ENCODE measurements at regions not wholly inside any gene's neighbourhood (a gene's known extent, or its start where the extent isn't known, plus 50 kb on each side); places are given as distances from the start of the nearest gene placed in this dataset.

DNA sequence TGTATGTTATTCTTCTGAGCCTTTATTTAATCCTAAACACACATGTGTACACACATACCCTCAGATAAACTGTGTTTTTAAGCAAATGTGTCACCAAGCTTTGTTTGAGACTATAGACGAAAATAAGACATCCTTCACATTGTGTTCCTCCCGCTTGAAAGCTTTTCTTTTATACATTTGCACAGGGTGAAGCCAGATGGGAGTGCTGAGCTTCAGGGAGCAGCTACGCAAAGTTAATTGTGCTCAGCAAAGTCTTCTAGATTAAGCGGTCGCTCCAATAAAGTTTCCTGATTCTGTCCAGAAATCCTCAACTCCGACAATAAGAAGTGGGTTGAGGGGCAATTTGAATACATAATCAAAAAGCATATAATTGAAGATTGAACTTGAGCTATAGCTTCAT, 117.2 kb upstream of the ARGLU1 start:
- no peak for DNase-seq

DNA sequence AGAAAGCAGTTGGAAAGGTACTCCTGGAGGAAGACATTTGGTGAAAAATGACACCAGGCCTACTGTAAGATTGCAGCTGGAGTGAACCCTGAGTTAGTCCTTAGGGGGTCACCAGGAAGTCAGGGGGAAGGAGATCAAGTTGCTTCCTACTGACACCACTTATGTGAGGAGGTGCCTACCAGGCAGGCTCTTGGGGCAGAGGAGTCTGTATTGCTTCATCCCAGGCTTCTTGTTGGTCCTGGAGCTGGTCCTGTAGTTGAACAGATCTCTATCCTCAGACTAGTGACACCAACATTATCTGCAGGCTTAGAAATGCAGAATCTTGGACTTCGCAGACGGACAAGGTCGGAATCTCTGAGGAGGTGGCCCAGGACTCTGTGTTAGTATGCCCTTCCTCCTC, 116.0 kb upstream of the ARGLU1 start:
- DNase-seq, result no peak

DNA sequence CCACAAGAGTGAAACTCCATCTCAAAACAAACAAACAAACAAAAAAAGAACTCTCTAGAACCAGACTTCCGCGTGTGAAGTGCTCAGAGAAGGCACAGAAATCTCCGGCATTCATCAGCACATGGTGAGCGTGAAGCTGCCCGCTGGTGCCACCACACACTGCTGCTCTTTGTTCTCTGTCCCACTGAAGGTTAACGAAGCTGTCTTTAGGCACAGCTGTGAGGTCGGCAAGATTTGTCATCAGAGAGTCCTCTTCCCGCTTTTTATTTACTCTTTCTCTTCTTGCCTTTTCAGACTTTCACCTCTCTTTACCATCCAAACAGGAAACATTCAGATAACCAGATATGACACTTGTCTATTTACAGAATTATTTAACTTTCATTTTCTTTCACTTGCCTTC, 115.2 kb upstream of the ARGLU1 start:
- DNase-seq, result no peak

DNA sequence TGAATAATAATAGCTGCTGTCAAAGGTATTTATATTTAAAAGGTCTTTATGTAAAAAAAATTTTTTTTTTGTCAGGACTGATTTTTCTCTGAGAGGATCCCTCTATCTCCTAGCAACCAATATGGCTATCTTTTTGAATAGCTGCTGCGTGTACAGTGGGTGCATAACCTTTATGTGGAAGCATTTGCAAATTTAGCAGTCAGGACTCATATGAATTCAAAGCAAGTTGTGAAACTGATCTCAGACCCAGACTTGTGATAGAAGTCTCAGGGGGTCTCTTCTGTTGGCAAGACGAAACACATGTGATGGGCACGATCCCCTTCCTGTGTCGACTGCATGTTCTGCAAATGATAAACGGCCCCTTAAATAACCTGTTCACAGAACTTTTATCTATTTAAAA, 114.1 kb upstream of the ARGLU1 start:
- DNase-seq, result no peak

DNA sequence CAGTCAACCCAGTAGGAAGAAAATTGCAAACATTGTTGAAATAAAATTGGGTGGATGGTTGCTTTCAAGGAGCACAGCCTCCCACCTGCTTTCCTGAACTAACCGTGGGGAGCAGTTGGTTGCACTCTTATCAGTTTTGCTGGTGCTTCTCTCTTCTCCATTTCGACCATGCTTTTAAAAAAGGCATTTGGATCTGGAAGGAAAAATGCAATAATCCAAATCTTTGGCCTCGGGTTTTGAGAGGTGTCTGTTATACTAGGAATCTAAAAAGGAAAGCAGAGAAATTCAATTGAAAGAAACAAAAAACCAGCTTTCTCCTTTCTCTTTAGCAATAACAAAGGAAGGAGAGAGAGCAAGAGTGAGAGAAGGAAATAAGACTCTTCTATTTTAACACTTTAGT, 113.6 kb upstream of the ARGLU1 start:
- DNase-seq, result no peak

DNA sequence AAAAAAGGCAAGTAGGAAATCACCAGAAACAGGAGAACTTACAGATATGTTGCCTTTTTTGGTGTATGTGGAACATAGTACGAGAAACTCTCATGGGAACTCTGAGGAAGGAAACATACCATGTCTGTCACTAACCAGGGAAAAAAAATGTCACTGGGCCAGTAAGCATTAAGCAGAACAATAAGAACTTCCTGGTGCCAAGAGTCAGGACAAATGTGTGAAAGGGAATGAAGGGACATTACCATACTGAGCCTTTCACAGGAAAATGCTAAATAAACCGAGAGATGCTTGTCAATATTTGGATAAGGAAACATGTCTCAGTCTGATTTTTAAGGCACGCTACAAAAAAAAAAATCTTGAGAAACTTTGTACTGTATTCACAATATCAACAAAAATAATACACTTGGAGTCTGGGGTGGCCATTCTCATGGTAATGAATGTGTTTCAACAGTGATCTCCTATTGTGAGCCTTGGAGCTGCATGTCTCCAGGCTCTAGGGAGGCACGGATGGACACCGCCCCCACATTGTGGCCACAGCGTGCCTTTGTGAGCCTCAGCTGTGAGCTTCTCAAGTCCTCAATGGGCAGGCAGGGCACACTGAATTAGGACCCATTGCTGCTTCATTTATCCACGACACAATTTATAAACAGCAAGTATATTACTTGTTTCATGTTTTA, 113.0 kb upstream of the ARGLU1 start:
- no peak for DNase-seq

DNA sequence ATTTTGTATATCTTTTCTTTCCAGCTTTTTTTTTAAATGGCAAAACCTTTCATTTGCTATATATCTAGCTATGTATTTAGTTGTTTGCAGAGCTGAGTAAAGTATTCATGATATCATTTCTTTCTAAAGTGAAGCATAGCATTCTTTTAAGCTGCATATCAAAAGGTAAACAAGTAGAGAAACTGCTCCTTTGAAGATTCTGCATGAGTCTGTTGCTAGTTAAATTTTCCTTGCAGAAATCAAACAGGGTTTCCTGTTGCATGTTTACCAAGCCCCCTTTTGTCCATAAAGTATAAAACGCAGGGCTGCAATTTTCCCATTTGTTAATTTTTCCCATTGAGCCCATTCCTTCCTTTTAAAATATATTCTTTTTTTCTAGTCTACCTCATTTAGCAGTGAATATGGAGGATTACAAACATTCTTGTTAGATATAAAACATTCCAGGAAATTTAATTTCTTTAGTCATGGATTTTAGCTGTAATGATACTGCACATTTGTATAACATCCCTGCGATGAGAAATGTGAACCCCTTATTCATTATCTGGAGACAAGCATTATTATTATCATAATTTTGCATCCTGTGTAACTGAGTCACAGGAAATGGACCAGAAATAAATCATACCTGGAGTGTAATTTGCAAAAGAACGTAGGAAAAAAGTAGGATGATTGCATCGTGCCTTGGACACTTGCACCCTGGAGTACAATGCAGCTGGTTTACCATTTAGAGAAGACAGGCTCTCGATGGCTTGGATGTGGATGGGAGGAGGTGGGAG, 110.9 kb upstream of the ARGLU1 start:
- no peak for DNase-seq

DNA sequence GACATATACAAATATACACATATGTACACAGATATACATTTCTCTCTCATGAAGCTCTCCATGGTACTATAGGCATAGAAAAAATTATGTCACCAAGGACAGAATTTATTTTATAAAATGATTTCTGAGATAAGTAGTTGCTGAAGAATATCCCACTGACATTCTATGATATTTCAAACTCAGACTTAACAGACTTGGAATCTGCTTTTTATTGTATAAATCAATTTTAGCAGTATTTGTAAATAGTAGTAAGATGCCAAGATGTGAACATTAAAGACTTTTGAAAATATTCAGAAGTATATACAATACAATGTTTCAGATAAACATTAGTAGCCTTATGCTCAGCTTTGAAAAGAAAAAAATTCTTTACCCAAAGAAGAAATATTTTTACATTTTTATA, 107.4 kb upstream of the ARGLU1 start:
- DNase-seq, result no peak

DNA sequence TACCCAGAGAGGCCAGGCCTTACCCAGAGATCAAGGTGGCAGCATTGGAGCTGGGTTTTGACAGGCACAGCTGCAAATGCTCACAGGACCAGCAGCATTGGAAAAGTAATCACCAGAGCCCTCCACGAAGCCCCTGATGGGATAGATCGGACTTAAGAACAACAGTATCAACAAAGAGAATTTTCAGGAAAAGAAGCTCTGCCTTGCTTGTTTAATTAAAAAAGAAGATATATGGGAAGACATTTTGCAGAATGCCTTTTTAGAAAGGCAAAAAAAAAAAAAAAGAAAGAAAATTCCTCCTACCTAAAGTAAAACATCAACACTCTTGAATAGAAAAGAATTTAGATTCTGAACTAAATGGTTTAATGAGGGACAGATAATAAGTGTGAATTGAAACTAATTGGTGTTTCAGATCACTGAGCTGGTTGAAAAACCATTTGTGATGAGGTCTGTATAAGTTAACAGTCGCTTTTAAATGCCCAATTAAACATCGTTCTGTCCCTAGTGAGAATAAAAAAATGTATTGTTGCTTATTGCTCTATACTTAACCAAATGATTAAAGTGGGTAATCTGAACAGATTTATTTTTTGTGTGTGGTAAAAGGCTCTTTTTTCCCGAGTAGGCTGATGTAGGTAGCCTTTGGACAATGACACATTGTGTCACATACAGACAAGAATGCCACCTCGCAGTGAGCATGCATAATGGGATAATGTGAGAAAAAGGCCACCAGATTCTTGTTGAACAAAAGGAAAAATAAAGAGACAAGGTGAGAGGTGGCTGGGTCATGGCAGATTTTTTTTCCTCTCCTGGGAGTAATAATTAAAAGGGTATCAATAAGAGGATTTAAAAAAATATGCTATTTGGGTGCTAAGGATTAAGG, 93.0 kb upstream of the ARGLU1 start:
- DNase-seq, result no peak

DNA sequence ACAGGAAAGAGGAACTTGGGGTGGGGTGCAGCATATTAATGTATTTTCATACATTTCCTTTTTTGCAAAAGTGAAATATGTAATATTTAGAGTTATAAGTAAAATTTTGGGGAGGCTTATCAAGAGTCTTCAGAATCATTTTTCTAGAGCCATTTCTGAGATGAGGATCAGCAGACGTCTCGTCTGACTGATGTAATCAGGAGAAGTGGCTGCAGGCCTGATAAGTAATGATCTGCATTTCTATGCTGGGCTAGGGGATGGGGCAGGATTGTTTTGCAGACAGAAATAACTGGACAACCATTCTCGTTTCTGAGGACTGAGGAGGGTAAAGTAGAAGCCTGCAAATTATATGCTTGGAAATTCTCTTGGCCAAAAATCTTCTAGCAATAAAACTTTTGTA, 89.2 kb upstream of the ARGLU1 start:
- no peak for DNase-seq

DNA sequence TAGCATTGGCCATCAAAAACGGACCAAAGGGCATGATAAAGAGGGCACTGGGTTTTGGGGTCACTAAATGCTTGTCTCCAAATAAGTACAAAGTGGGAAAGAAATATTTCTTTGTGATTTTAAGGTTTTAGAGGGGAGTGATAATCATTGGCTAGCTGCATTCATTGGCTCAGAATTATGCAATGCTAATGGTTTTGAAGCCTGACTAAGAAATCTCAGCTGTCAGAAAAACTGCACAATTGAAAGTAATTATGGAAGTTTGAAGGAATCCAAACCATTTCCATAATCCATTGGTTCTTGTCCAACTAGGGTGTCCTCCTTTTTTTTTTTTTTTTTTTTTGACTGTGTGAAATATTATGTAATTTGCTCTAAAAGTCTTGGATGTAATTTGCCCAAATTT, 88.2 kb upstream of the ARGLU1 start:
- DNase-seq, result no peak

DNA sequence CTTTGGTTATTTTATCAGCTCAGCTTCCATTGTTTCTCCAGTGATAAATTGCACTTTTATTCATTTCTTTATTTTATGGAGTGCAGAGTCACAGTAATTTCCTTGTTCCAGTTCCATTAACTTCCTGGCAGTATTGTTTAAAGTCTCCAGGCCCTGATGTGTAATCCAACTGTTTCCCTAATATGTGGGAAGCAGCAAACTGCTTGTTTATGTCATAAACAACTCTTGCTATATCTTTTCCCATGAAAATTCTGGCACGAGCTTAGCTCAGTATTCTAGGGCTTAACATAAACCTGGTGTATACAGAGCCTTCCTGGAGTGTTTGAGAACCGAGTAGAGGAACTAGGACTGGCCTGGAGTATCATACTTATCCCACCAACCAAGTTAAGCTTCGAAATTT, 83.5 kb upstream of the ARGLU1 start:
- no peak for DNase-seq

DNA sequence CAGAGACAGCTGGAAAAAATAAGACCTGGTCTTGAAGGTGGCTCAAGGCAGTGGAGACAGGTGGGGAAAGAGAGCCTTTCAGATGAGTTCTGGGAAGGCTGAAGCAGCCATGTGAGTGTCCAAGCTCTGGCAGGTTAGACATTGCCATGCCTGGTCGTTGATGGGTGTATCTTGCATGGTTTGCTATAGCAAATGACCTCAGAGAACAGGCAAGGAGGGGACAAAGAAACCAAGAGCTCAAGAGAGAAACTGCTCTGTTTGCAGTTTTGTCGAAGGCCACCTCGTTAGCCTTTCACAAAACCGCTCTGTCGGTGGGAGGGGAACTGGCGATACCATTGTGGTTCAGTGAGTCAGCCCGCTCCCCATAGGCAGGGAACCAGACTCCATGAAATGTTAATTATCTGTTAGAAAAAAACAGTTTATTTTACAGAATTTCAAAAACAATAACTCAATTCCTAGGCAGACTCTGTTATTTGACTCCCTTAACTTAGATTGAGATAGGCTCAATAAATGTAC, 82.8 kb upstream of the ARGLU1 start:
- no peak for DNase-seq

DNA sequence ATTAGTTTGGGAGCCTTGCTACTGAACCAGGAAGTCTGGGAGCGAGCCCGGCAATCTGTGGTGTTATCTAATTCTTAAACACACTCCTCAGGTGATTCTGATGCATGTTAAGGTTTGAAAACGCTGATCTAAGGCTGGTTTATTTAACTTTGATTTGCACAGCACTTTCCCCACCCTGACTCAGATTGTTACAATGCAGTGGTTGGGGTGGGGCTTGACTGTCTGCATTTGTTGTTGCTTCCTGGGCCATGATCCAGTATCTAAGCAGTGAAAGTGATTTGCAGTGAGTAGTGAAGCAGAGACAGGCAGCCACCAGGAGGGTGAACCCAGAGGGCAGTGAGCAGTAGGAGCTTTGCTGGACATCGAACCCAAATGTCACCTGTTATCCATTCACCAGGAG, 81.6 kb upstream of the ARGLU1 start:
- DNase-seq, result no peak

DNA sequence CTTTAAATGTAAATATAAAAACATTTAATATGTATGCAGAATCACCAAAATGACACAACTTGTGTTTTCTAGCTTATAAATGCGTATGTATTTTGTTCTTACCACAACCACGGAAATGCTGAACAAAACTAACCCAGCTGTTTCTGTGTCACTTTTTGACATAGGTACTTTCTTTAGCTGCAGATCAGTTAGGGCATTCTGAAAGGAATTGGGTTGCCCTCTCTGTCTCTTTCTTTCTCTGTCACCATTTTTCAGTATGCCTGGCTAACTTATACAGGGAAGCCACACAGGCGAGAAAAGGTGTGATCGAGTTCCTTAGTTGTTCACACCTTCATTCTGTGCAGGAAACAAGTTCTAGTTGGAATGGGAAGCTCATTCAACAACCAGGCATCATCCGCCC, 72.6 kb upstream of the ARGLU1 start:
- no peak for DNase-seq

DNA sequence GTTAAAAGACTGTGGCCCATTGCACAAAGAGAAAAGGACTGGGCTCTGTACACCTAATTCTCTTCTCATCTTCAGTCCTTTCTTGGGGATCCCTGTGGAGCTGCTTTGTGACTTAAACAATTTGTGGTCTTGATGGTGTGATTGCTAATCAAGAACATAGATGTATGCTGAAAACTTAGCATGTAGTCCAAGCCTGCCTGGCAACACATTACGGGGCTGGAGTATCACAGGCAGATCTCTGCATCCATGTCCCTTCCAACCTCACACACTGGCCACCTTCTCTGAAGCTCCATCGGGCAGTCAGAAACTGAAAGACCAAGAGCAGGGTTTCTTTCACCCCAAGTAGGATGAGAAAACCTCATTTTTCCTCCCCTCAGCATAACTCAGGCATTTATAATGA, 69.6 kb upstream of the ARGLU1 start:
- no peak for DNase-seq

DNA sequence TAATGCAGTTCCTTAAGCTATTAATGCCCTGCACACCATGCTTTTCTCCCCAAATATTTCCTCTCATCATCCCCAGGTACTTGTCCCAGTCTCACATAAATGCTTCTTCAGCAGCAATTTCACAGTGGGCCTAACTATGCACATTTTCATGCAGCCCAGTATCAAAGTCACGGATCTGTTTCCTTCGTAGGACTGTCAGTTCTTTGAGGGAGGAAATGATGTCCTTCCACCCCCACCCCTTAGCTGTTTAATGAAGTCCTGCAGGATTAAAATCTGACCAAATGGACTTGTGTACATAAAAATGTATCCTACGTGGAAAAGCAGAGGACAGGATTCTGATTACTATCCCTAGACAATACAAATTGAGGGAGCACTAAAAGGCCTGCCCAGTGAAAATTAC, 68.6 kb upstream of the ARGLU1 start:
- DNase-seq, result no peak

DNA sequence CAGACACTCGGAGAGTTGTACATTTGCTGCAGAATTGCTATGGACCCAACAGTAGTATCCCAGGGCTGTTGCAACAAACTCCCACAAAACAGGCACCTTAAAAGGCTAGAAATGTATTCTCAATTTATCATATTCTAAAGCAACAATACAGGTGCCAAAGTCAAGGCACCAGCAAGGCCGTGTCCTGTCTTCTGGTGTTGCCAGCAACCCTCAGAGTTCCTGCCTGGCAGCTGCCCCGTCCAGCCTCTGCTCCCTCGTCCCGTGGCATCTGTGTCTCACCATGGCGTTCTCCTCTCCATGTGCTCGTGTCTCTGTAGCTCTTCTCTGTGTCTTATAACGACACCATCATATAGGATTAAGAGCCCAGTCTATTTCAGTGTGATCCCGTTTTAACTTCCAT, 67.7 kb upstream of the ARGLU1 start:
- DNase-seq, result no peak

DNA sequence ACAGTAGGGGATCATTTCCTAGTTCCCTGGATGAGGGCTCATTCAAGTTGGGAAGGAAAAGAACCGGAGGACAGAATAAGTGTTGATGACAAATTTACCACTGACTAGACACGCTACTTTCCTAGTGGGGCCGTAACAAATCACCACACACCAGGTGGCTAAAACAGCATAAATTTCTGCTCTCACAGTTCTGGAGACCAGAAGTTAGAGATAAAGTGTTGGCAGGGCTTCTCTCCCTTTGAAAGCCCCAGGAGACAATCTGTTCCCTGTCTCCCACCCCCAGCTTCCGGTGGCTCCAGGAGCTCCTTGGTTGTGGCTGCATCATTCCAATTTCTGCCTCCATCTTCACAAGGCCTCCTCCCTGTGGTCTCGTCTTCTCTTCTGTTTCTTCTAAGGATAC, 65.4 kb upstream of the ARGLU1 start:
- no peak for DNase-seq

DNA sequence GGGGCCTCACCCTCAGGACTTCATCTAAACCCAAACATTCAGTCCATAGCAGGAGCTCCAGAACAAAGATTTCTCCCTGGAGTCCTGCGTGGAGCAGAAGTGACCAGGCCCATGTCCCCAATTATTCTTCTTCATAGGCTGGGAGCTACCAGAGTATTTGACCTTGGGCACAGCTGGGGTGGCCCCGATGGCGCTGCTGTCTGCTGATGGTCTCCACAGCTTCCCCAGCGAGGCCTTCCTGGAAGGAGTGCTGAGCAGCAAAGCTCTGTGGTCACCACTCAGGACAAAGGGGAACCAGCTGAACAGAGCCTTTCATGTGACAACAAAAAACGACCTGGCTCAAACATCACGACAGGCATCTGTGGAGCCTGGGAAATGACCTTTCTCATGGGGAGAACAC, 62.7 kb upstream of the ARGLU1 start:
- DNase-seq, result no peak

DNA sequence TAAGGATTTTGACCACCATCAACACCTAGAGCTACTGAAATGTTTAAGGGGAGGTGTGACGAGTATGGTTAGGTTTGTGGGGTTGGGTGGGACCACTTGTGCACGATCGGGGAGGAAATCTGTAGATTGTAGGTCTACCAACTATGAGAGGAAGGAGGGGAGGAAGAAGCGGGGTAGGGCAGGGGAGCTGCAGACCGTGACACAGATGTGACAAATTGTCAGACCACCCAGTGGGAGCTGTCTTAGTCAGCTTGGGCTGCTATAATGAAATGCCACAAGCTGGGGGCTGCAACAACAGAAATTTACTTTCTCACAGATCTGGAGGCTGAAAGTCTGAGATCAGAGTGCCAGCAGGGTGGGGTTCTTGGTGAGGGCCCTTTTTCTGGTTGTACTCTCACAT, 62.2 kb upstream of the ARGLU1 start:
- no peak for DNase-seq

DNA sequence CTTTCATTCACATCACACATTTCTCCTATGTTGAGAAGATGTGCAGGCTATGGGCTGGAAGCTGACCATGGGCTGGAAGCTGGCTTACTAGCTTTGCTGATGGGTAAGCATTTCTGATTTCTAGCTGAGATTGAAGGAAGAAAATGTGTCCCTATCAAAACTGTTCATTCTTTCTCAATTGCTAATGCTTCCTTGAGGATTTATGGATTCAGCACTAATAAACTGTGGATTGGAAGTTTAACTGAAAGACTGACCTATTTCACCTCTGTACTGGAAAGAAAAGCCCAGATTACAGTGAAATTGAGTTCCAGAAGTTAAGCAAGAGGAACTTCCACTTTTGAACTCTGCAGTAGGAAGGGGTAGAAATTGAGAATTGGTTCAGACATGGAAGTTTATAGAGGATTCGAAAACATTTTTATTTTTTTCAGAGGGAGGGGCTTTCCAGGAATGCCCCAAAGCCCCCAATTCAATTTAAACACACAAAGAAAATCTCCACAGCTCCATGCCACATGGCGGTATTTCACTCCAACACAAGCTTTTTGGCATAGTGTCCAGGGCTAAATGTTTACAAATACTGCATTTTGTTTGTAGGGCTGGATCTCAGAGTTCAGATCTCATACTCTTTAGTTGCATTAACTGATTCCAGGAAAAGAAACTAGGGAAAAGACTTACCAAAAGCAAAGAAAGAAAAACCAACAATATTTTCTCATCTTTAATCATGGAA, 61.2 kb upstream of the ARGLU1 start:
- no peak for DNase-seq

DNA sequence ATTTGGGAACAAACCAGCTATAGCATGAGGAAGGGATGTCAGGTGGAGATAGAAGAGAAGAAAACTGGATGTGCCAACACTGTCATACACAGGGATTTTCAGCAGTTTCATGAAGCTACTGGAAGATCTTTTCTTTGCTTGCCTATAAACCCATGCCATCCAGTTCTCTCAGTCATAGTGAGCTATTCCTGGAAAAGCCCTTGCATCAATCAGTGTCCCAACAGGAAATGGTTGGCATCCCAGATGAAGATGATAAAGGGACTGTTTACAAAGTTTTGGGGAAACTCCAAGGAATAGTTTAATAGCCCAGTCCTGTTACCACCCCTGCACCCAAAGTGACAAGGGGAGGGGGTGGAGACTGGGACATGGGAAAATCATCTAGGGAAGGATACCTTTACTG, 58.5 kb upstream of the ARGLU1 start:
- DNase-seq, result no peak

Data from activated CD4-positive, alpha-beta T cell treated with anti-CD3 and anti-CD28 coated beads for 48 hours (primary cell).